ENCODE measurements at regions not wholly inside any gene's neighbourhood (a gene's known extent, or its start where the extent isn't known, plus 50 kb on each side); places are given as distances from the start of the nearest gene placed in this dataset.

- Histone ChIP-seq H3K79me2 (ENCODE audit: control insufficient read depth, insufficient read depth, low read length) (no peaks in the 10 kb centered on the region), H3K36me3 (replicated peaks in 1 of 2; ENCODE audit: control extremely low read depth in 1 of 2, control insufficient read depth in 1 of 2, extremely low read depth in 1 of 2, insufficient read depth in 2 of 2, low read length in 1 of 2) (no peaks in the 10 kb centered on the region), H3K9ac (ENCODE audit: low read length) (no peak overlapping the region), H3K4me2 (replicated peaks; ENCODE audit: low read depth, low read length, poor library complexity, severe bottlenecking) (no peak overlapping the region), H3K27ac (ENCODE audit: low read length in 2 of 2) (no peak overlapping the region), H4K20me1 (ENCODE audit: control insufficient read depth, insufficient read depth, low read length, poor library complexity, severe bottlenecking) (no peaks in the 10 kb centered on the region), H2AFZ (ENCODE audit: insufficient read depth, low read depth, low read length, poor library complexity, severe bottlenecking) (no peak overlapping the region), H3K4me3 (ENCODE audit: control extremely low read depth in 1 of 5, extremely low read depth in 1 of 5, insufficient read depth in 1 of 5, low read depth in 2 of 5, low read length in 4 of 5) (no peak overlapping the region), H3K4me1 (ENCODE audit: control insufficient read depth in 2 of 2, insufficient read depth in 2 of 2, low read length in 2 of 2) (no peaks in the 10 kb centered on the region), H3K9me3 (ENCODE audit: control extremely low read depth in 1 of 3, control insufficient read depth in 2 of 3, insufficient read depth in 1 of 3, low read length in 2 of 3) (peaks cover 0 to 8% (median 0%) of the 10 kb centered on the region in 3 donors), H3K27me3 (replicated peaks in 1 of 4; ENCODE audit: control extremely low read depth in 1 of 4, control insufficient read depth in 3 of 4, insufficient read depth in 4 of 4, low read length in 3 of 4) (no peaks in the 10 kb centered on the region)
- intact Hi-C loops (cut with micrococcal nuclease), result no loop called here
- CTCF ChIA-PET, result no interaction called here
- POLR2A ChIA-PET, result no interaction called here
- Mint-ChIP-seq H3K4me1 (no peaks in the 10 kb centered on the region), H3K4me3 (no peak overlapping the region), H3K9me3 (ENCODE audit: insufficient read depth) (peaks cover 2% of the 10 kb centered on the region), H3K27ac (no peak overlapping the region), H3K27me3 (no peaks in the 10 kb centered on the region)
- TF ChIP-seq EZH2 (IDR thresholded peaks at IDR 0.05; ENCODE audit: borderline replicate concordance, insufficient read depth, low read depth, low read length, poor library complexity, severe bottlenecking) (no peak), CTCF (IDR thresholded peaks at IDR 0.05) (no peak)
- ATAC-seq (ENCODE audit: low read depth) (no peak), DNase-seq (no peak)
- WGBS (ENCODE audit: insufficient coverage), result 68% methylated on average over 2 of the region's 2 CpGs
Observed at GRCh38 chr10:108051218-108051617, 886.7 kb upstream of the SORCS1 start.

DNA sequence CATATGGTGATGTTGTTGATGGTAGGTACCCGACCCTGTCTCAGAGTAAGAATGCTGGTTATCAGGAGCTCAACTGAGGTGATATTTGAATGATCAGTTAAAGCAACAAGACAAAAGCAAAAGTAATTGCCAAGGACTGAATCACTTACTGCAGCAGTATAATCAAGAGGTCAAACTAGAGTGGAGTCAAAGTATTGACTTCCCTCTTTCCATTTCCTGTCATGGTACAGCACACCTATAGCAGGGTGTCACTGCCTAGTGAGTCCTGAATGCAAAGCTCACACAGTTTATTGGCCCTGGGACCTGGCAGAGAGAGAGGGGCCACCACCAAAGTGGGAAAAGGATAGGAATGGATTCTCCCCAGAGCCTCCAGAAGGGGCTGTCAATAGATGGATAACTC lies 886.1 kb upstream of the SORCS1 start:
- no peaks in the 10 kb centered on the region for H3K27me3 Mint-ChIP-seq

More for the DNA sequence above, 886.1 kb upstream of the SORCS1 start:
- H3K9me3 Mint-ChIP-seq (ENCODE audit: insufficient read depth), result no peaks in the 10 kb centered on the region
- no peaks in the 10 kb centered on the region for H3K36me3 ChIP-seq (replicated peaks in 1 of 2; ENCODE audit: control extremely low read depth in 1 of 2, control insufficient read depth in 1 of 2, extremely low read depth in 1 of 2, insufficient read depth in 2 of 2, low read length in 1 of 2)
- POLR2A ChIA-PET, result no interaction called here
- H3K4me1 ChIP-seq (ENCODE audit: control insufficient read depth in 2 of 2, insufficient read depth in 2 of 2, low read length in 2 of 2), result no peaks in the 10 kb centered on the region
- no peak for DNase-seq
- H3K27ac ChIP-seq (ENCODE audit: low read length in 2 of 2), result no peak overlapping the region
- CTCF ChIA-PET, result no interaction called here
- WGBS (ENCODE audit: insufficient coverage), result no CpG with 5 or more reads among the region's 1 CpG
- no peak overlapping the region for H3K4me2 ChIP-seq (replicated peaks; ENCODE audit: low read depth, low read length, poor library complexity, severe bottlenecking)
- no peaks in the 10 kb centered on the region for H3K4me1 Mint-ChIP-seq
- ATAC-seq (ENCODE audit: low read depth), result no peak
- H3K4me3 Mint-ChIP-seq, result no peak overlapping the region
- no peaks in the 10 kb centered on the region for H3K79me2 ChIP-seq (ENCODE audit: control insufficient read depth, insufficient read depth, low read length)
- H3K27ac Mint-ChIP-seq, result no peak overlapping the region
- intact Hi-C loops (cut with micrococcal nuclease), result no loop called here
- peaks cover 0 to 8% (median 0%) of the 10 kb centered on the region in 3 donors for H3K9me3 ChIP-seq (ENCODE audit: control extremely low read depth in 1 of 3, control insufficient read depth in 2 of 3, insufficient read depth in 1 of 3, low read length in 2 of 3)
- H3K4me3 ChIP-seq (ENCODE audit: control extremely low read depth in 1 of 5, extremely low read depth in 1 of 5, insufficient read depth in 1 of 5, low read depth in 2 of 5, low read length in 4 of 5), result no peak overlapping the region
- H3K9ac ChIP-seq (ENCODE audit: low read length), result no peak overlapping the region
- no peaks in the 10 kb centered on the region for H4K20me1 ChIP-seq (ENCODE audit: control insufficient read depth, insufficient read depth, low read length, poor library complexity, severe bottlenecking)
- H2AFZ ChIP-seq (ENCODE audit: insufficient read depth, low read depth, low read length, poor library complexity, severe bottlenecking), result no peak overlapping the region
- no peaks in the 10 kb centered on the region for H3K27me3 ChIP-seq (replicated peaks in 1 of 4; ENCODE audit: control extremely low read depth in 1 of 4, control insufficient read depth in 3 of 4, insufficient read depth in 4 of 4, low read length in 3 of 4)
- TF ChIP-seq CTCF (IDR thresholded peaks at IDR 0.05), result no peak
- no peak for TF ChIP-seq EZH2 (IDR thresholded peaks at IDR 0.05; ENCODE audit: borderline replicate concordance, insufficient read depth, low read depth, low read length, poor library complexity, severe bottlenecking)

All from B cell (primary cell).